Fibroblast of villous mesenchyme (primary cell): ENCODE measurements at regions not wholly inside any gene's neighbourhood (a gene's known extent, or its start where the extent isn't known, plus 50 kb on each side); places are given as distances from the start of the nearest gene placed in this dataset.

Source experiments
- DNase-seq: peaks from one replicate; pipeline ENCODE4 v3.0.0-alpha.2; 2010; ENCODE audit warnings: low read depth
- H3K4me3 ChIP-seq: 2 replicates; pipeline ENCODE4 v1.5.1; 2011; ENCODE audit warnings: low read depth, mild to moderate bottlenecking, low read length
- CTCF ChIP-seq: IDR thresholded peaks from 2 replicates; pipeline ENCODE4 v1.5.1; 2012; ENCODE audit warnings: low read depth, mild to moderate bottlenecking, low read length; ENCODE audit not compliant: insufficient read depth

- no peak for DNase-seq
- no peak overlapping the region for H3K4me3 ChIP-seq
- no peak for TF ChIP-seq CTCF
Measured at GRCh38 chr3:34185301-34185700, 386.9 kb downstream of the PDCD6IP start.

GRCh38 chr3:34189133-34189532 lies 390.7 kb downstream of the PDCD6IP start:
- H3K4me3 ChIP-seq: no peak overlapping the region
- DNase-seq: no peak
- TF ChIP-seq CTCF: no peak

GRCh38 chr3:34196914-34197313 lies 398.5 kb downstream of the PDCD6IP start:
- DNase-seq: no peak

GRCh38 chr3:34198309-34198708 lies 399.9 kb downstream of the PDCD6IP start:
- H3K4me3 ChIP-seq: no peak overlapping the region
- TF ChIP-seq CTCF: no peak
- DNase-seq: no peak

More at GRCh38 chr3:34196914-34197313, 398.5 kb downstream of the PDCD6IP start:
- no peak for TF ChIP-seq CTCF
- H3K4me3 ChIP-seq: no peak overlapping the region

- TF ChIP-seq CTCF: no peak
- no peak overlapping the region for H3K4me3 ChIP-seq
- no peak for DNase-seq
Measured at GRCh38 chr3:34200576-34200975, 402.1 kb downstream of the PDCD6IP start.

GRCh38 chr3:34202975-34203374 lies 404.5 kb downstream of the PDCD6IP start:
- H3K4me3 ChIP-seq: no peak overlapping the region
- TF ChIP-seq CTCF: no peak
- DNase-seq: no peak

GRCh38 chr3:34203386-34203785 lies 405.0 kb downstream of the PDCD6IP start:
- TF ChIP-seq CTCF: no peak
- no peak for DNase-seq
- H3K4me3 ChIP-seq: no peak overlapping the region
